ENCODE measurements at regions not wholly inside any gene's neighbourhood (a gene's known extent, or its start where the extent isn't known, plus 50 kb on each side); places are given as distances from the start of the nearest gene placed in this dataset.

DNA sequence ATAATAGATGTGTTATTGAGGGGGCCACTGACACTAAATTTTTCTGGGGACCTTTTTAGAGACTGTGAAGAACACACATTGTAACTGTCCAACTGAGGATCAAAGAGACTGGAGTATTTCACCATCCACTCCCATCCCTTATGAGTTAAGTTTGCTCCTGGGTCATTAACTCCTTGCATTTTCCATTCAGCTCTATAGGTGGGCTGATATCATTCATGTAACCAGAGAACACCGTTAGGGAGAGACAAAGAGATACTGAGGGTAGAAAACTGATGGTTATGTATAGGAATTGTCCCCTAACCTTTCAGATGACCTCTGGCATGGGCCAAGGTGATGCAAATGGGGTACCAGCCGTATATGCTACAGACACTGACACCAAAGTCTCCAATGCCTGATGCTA, 142.4 kb upstream of the TLR4 start:
- DNase-seq (ENCODE audit: low read depth in 1 of 2, low spot score in 1 of 2), result no peak
- H3K4me3 ChIP-seq, result no peak overlapping the region
- no peaks in the 10 kb centered on the region for H3K36me3 ChIP-seq
- H3K27me3 ChIP-seq, result no peaks in the 10 kb centered on the region
- H3K9me3 ChIP-seq (ENCODE audit: low read depth), result no peaks in the 10 kb centered on the region
- TF ChIP-seq, protein P1, sequence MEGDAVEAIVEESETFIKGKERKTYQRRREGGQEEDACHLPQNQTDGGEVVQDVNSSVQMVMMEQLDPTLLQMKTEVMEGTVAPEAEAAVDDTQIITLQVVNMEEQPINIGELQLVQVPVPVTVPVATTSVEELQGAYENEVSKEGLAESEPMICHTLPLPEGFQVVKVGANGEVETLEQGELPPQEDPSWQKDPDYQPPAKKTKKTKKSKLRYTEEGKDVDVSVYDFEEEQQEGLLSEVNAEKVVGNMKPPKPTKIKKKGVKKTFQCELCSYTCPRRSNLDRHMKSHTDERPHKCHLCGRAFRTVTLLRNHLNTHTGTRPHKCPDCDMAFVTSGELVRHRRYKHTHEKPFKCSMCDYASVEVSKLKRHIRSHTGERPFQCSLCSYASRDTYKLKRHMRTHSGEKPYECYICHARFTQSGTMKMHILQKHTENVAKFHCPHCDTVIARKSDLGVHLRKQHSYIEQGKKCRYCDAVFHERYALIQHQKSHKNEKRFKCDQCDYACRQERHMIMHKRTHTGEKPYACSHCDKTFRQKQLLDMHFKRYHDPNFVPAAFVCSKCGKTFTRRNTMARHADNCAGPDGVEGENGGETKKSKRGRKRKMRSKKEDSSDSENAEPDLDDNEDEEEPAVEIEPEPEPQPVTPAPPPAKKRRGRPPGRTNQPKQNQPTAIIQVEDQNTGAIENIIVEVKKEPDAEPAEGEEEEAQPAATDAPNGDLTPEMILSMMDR (IDR thresholded peaks at IDR 0.05; ENCODE audit: low read depth, low read length), result no peak
- H3K4me1 ChIP-seq (ENCODE audit: low read depth), result no peaks in the 10 kb centered on the region
- no peak overlapping the region for H3K27ac ChIP-seq

DNA sequence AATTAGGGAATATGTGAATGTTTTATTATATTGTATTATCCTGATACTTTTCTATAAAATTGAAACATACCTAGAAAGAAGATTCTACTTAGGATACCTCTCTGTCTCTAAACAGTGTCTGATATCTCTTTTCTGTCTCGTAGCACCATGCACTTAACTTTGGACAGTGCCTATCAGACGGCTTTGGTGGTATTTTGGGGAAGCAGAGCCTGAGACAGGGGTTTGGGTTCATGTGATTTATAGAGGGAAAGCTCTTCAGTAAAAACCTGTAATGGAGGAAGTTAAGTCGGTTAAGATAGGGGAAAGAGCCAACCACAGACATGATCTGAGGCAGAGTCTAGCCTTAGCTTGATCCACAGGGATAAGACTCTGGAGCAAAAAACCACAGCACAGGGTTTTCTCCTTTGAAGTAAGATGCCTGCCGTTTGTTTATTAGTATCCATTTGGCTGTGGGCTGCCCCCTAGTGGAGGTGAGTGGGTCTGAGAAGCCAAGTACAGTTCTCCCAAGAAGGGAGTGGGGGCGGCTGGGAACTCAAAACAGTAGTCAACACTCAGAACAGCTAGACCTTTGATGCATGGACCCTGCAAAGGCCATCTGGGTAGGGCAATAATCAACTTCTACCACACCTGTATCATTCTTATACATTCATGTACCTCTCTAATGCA, 141.2 kb upstream of the ASTN2 start:
- no peaks in the 10 kb centered on the region for H3K27me3 ChIP-seq
- H3K36me3 ChIP-seq, result no peaks in the 10 kb centered on the region
- peak; percentile 7 to 22 for DNase-seq (ENCODE audit: low read depth in 1 of 2, low spot score in 1 of 2)
- H3K4me1 ChIP-seq (ENCODE audit: low read depth), result no peaks in the 10 kb centered on the region
- no peak overlapping the region for H3K27ac ChIP-seq
- H3K4me3 ChIP-seq, result no peak overlapping the region
- TF ChIP-seq, protein P1 (IDR thresholded peaks at IDR 0.05; ENCODE audit: low read depth, low read length), result peak; percentile 42
- H3K9me3 ChIP-seq (ENCODE audit: low read depth), result no peaks in the 10 kb centered on the region

DNA sequence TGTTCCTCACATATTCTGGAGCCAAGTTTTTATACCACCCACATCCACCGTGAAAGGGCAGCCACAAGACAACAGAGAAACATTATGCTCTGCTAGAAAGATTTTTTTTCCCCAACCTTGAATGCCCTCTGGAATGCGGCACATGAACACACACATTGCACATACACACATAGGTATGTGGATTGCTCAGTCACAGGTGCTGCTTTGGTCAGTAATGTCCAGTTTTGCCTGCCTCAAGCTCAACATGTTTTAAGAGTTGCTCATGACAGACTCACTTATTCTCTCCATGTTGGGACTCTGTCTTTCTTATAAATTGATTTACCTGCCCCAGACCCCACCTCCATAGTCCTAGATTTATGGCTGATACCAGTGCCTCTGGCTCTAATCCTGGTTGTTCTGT, 138.0 kb upstream of the ASTN2 start:
- DNase-seq (ENCODE audit: low read depth in 1 of 2, low spot score in 1 of 2), result no peak
- H3K4me3 ChIP-seq, result no peak overlapping the region
- TF ChIP-seq, protein P1 (IDR thresholded peaks at IDR 0.05; ENCODE audit: low read depth, low read length), result no peak
- no peak overlapping the region for H3K27ac ChIP-seq
- no peaks in the 10 kb centered on the region for H3K4me1 ChIP-seq (ENCODE audit: low read depth)
- no peaks in the 10 kb centered on the region for H3K27me3 ChIP-seq
- no peaks in the 10 kb centered on the region for H3K36me3 ChIP-seq
- no peaks in the 10 kb centered on the region for H3K9me3 ChIP-seq (ENCODE audit: low read depth)

DNA sequence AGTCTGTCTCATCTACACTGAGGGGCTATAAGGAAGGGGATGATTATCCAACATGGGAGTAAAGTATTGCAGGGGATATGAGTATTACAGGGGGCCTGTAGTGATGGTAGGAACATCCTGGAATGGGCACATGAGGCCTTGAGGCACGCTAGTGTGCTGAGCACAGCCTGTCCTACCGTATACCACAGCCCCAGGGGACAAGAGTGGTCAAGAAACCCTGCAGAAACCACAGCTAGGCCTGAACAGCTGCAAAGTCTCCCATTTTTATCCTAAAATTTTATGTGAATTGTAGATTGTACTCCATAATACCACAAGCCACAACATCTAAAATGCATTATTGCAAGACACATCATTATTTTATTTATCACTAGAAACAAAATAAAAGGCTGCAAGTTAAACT, 136.3 kb upstream of the ASTN2 start:
- no peak for DNase-seq (ENCODE audit: low read depth in 1 of 2, low spot score in 1 of 2)

DNA sequence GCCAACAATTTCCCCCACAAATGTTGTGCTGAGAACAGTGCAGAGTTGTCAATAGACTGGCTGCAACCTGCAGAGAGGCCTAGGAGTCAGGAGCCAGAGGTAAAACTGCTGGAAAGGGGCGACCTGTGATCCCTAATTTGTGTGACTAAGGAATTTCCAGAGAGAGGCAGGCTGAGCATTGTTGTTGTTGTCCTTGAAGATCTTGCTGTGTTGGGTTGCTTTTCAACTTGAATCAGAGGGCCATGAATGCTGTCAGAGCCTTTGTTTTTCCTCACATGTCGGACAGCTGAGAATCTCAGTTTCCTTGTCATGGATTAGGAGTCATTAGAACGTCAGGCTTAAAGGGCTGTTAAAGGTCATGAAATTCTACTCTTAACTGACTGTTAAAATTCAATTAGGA, 134.6 kb upstream of the ASTN2 start:
- TF ChIP-seq, protein P1 (IDR thresholded peaks at IDR 0.05; ENCODE audit: low read depth, low read length), result no peak
- no peaks in the 10 kb centered on the region for H3K9me3 ChIP-seq (ENCODE audit: low read depth)
- no peaks in the 10 kb centered on the region for H3K36me3 ChIP-seq
- no peak overlapping the region for H3K4me3 ChIP-seq
- no peaks in the 10 kb centered on the region for H3K4me1 ChIP-seq (ENCODE audit: low read depth)
- H3K27me3 ChIP-seq, result no peaks in the 10 kb centered on the region
- DNase-seq (ENCODE audit: low read depth in 1 of 2, low spot score in 1 of 2), result no peak
- H3K27ac ChIP-seq, result no peak overlapping the region

More for the DNA sequence above, 136.3 kb upstream of the ASTN2 start:
- H3K4me1 ChIP-seq (ENCODE audit: low read depth), result no peaks in the 10 kb centered on the region
- H3K27ac ChIP-seq, result no peak overlapping the region
- no peaks in the 10 kb centered on the region for H3K9me3 ChIP-seq (ENCODE audit: low read depth)
- H3K27me3 ChIP-seq, result no peaks in the 10 kb centered on the region
- H3K36me3 ChIP-seq, result no peaks in the 10 kb centered on the region
- no peak overlapping the region for H3K4me3 ChIP-seq
- TF ChIP-seq, protein P1 (IDR thresholded peaks at IDR 0.05; ENCODE audit: low read depth, low read length), result no peak

All from cardiac muscle cell (in vitro differentiated cells and primary cell).